Fibroblast of skin of right quadriceps (primary cell): ENCODE measurements at regions not wholly inside any gene's neighbourhood (a gene's known extent, or its start where the extent isn't known, plus 50 kb on each side); places are given as distances from the start of the nearest gene placed in this dataset.
"Not testable (repeated sequence)": the region's sequence is repeated elsewhere in the genome, so short reads cannot be mapped to it uniquely, and the experiment has no call there.

Experiments used
- DNase-seq: peaks from one replicate; pipeline ENCODE4 v3.0.0-alpha.2; 2013

GRCh38 chr9:134531220-134531970 is 110.2 kb upstream of the COL5A1 start:
- no peak for DNase-seq

- no peak for DNase-seq
Measured at GRCh38 chr9:134532084-134532483, 109.5 kb upstream of the COL5A1 start.

GRCh38 chr9:134532661-134533060 is 108.9 kb upstream of the COL5A1 start:
- DNase-seq: not testable (repeated sequence)

- DNase-seq: peak; percentile 51
Measured at GRCh38 chr9:134533850-134534588, 107.6 kb upstream of the COL5A1 start.

GRCh38 chr9:134534661-134535080 is 106.9 kb upstream of the COL5A1 start:
- no peak for DNase-seq

- DNase-seq: no peak
Measured at GRCh38 chr9:134535171-134535570, 106.4 kb upstream of the COL5A1 start.

GRCh38 chr9:134536101-134536900 is 105.3 kb upstream of the COL5A1 start:
- peak; percentile 88 for DNase-seq

- DNase-seq: no peak
Measured at GRCh38 chr9:134536931-134537330, 104.7 kb upstream of the COL5A1 start.

- DNase-seq: no peak
Measured at GRCh38 chr9:134537951-134538641, 103.5 kb upstream of the COL5A1 start.

- peak; percentile 82 for DNase-seq
Measured at GRCh38 chr9:134538856-134539566, 102.6 kb upstream of the COL5A1 start.

GRCh38 chr9:134539586-134540194 is 101.9 kb upstream of the COL5A1 start:
- no peak for DNase-seq

- no peak for DNase-seq
Measured at GRCh38 chr9:134540276-134541096, 101.1 kb upstream of the COL5A1 start.

- DNase-seq: no peak
Measured at GRCh38 chr9:134541097-134541747, 100.4 kb upstream of the COL5A1 start.

GRCh38 chr9:134544388-134545214 is 97.0 kb upstream of the COL5A1 start:
- peak; percentile 81 for DNase-seq

- DNase-seq: peak; percentile 34
Measured at GRCh38 chr9:134545215-134545542, 96.4 kb upstream of the COL5A1 start.

- DNase-seq: peak; percentile 95
Measured at GRCh38 chr9:134545543-134546245, 95.9 kb upstream of the COL5A1 start.

- DNase-seq: peak; percentile 94
Measured at GRCh38 chr9:134546246-134546731, 95.3 kb upstream of the COL5A1 start.

GRCh38 chr9:134546746-134547145 is 94.9 kb upstream of the COL5A1 start:
- DNase-seq: no peak
